Embryonic facial prominence (tissue), 1 donor: ENCODE measurements at regions not wholly inside any gene's neighbourhood (a gene's known extent, or its start where the extent isn't known, plus 50 kb on each side); places are given as distances from the start of the nearest gene placed in this dataset.

Experiments used
- DNase-seq: peaks from one replicate; pipeline ENCODE4 v3.0.0-alpha.2; 2016; ENCODE audit errors: extremely low spot score

- no peak for DNase-seq
These were observed 361.4 kb upstream of the PTBP2 start for GRCh38 chr1:96360036-96360795.

- no peak for DNase-seq
These were observed 360.2 kb upstream of the PTBP2 start for GRCh38 chr1:96361271-96361856.

GRCh38 chr1:96361961-96362360 is 359.6 kb upstream of the PTBP2 start:
- no peak for DNase-seq

DNA sequence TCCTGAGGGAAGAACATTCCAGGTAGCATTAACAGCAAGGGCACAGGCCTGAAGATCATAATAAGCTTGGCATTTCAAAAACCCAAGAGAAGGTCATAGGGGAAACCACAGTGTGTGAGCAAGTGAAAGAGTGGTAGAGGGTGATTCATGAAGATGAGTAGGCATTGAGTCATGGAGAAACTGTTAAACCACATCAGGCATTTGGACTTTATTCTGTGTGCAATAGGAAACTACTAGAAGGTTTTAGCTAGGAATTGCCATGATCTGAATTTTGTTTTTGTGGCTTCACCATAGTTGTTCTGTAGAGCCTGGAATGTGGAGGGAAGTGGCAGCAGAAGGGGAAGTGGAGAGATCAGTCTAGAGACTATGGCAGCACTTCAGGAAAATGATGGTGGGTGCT is 359.0 kb upstream of the PTBP2 start:
- DNase-seq = no peak

DNA sequence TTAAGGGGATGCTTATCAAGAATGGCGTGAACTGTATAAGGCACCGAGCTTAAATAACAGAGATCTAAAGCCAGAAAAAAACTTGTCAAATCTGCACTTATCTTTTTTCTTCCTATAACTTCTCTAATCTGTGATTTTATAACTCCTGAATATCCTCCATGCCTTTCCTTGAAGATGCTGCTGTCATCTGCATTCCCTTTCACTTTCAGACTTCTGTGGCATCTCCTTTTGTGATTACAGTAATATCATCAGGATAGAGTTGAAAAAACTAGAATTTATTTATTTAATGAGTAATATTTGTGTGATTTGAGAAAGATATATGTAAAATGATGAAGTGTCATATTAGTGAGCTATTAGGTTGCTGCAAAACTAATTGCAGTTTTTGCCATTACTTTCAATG is 357.8 kb upstream of the PTBP2 start:
- no peak for DNase-seq

DNA sequence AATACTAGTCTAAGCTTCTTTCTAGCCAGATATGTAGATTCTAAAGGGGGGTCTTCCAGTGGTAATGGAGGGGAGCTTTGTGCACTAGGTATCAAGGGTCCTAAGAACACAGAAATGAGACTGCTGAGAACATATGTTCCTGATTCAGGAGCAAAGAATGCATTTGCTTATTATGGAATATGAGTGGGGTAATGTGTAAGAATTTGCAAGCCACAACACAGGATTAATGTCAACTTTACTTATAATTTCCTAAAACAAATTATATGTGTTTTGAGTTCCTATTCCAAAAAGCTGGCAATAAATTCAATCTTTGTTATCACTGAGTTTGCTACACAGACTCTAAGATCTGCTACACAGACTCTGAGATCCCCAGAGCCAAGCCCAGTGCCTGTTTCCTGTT is 357.0 kb upstream of the PTBP2 start:
- no peak for DNase-seq

DNA sequence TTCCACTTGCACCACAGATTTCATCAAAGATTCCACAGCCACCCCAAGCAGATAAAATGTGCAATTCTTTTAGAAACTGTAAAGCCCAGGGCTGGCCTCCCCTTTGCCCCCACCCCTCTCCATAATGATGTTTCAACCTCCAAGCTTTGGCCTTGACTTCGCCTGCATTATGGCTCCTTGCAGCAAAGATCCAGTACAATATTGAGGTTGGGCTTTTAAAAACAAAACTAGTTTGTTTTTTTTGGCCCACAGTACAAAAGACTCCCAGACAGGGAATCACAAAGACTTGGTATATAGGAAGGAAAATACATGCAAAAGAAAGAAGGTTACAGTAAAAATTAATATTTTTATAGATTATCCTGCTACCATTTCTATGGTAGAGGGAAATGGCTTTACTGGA is 356.5 kb upstream of the PTBP2 start:
- no peak for DNase-seq

DNA sequence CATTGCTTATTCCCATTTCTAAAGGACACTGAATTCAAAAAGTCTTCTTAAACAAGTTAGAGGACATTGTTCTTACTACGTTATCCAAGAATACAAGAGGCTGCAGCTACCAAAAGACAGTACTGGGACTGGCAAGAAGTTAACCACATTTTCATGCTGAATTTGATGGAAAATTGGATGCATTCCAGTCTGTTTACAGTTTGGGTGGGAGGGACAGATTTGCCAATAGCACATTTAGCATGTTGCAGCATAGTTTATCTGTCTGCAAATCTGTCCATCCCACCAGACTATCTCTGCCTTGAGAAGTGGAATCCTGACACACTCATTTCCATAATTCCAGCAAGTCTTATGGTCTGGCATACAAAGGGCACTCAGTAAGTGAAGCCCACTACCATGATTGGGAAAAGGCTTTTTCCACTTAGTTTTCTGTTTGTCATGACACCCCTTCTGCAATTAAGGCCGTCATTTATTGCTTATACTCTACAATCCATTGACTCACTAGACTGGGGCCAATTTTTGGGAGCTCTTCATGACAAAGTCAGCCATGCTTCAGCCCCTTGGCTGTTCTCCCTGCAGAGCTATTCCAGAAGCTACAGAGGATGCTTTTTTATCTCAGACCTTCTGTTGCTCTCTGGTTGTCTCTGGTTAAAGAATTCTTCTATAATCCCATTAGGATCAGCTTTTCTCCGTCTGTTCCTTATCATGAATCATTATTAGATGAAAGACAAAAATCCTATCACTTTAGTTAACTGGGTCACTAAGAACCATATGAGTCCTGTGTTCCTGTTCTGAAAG is 355.8 kb upstream of the PTBP2 start:
- no peak for DNase-seq

DNA sequence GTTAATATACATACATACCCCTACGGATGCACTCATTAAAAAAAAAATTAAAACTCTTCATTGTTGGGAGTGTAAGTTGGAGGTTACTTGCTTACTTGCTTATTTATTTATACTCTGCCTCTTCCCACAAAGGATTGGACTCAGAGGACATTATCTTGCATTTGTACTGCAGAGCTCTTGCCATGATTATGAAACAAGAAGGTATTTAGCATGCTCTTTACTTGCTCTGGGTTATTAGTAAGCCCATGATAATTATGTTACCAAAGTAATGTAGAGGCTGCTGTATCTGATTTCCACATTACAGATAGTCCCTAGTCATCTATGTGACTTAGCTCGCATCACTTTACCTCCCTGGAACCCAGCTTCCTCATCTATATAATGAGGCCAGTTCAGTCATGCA is 355.1 kb upstream of the PTBP2 start:
- DNase-seq = no peak

DNA sequence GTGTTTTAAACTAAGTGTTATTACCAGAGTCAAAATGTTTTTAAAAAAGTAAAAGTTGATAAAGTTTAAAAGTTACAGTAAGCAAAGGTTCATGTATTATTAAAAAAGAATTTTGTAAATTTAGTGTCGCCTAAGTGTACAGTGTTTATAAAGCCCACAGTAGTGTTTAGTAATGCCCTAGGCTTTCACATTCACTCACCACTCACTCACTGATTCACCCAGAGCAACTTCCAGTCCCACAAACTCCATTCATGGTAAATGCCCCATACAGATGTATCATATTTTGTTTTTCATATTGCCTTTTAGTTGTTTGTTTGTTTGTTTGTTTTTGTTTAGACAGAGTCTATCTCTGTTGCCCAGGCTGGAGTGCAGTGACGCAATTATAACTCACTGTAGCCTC is 353.8 kb upstream of the PTBP2 start:
- no peak for DNase-seq

DNA sequence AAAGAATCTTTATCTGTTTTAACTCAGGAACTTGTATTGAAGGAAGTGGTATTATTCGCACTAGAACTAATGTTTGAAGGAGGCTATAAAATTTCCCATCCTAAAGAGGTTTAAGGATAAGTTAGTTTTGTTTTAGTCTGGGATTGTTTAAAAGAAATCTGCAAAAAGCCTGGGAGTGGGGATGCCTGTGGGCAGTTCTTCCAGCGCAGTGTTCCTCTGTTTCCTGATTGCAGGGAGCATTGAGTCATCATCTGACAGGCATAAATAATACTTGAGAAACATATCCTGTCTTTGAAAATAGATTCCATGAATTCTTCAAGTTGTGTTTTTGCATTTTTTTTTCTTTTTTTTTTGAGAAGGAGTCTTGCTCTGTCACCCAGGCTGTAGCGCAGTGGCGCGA is 350.8 kb upstream of the PTBP2 start:
- no peak for DNase-seq

DNA sequence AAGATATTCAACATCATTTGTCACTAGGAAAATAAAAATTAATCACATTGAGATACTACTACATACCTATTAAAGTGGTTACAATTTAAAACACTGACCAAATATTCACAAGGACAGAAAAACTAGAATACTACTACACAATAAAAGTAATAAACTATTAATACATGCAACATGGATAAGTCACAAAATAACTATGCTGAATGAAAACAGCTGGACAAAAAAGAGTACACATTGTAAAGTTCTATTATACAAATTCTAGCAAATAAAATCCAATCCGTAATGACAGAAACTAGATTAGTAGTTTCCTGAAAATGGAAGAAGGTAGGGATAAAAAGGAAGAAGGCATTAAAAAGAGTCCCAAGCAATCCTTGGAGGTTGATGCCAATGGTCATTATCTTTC is 348.7 kb upstream of the PTBP2 start:
- DNase-seq = no peak

GRCh38 chr1:96374076-96374762 is 347.4 kb upstream of the PTBP2 start:
- no peak for DNase-seq

GRCh38 chr1:96376846-96377245 is 344.7 kb upstream of the PTBP2 start:
- no peak for DNase-seq

- no peak for DNase-seq
These were observed 337.0 kb upstream of the PTBP2 start for GRCh38 chr1:96384611-96385010.

- no peak for DNase-seq
These were observed 333.8 kb upstream of the PTBP2 start for GRCh38 chr1:96387785-96388184.

DNA sequence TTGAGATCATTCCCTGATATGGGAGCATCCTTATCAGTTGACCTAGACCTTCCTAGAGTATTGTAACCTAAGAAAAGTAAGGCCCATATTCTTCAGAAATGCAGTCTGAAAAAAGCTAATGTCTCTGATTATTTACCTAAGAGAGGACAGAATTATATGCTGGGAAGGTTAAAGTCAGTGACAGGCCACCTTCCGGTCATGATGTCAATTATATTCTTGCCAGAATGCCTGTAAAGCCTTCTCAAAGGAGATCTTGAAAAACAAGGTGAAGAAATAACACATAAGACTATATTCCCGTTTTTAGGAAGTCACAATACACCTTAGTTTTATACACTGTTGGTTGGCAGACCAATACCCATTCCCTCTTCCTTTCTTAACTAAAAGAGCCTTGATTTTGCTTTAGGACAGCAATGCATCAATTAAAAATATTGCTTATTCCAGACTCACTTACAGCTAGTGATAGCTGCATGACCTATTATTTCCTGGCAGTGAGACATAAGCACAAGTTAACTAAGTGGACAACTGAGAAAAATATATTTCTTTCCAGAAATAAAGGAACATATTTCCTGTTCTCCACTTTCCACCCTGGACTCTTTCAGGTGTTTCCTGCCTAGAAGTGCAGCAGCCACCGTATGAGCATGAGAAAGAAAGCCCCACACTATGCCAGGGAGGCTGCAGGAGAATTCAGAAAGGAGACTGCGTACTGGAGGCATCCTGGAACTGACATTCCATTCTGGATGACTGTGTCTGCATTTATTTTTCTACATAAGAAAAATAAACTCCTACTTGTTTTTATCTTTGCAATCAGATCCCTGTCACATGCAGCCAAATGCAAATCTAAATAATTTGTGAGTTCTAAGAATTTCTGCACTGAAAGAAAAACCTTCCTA is 332.9 kb upstream of the PTBP2 start:
- no peak for DNase-seq

- no peak for DNase-seq
These were observed 321.5 kb upstream of the PTBP2 start for GRCh38 chr1:96400089-96400488.

DNA sequence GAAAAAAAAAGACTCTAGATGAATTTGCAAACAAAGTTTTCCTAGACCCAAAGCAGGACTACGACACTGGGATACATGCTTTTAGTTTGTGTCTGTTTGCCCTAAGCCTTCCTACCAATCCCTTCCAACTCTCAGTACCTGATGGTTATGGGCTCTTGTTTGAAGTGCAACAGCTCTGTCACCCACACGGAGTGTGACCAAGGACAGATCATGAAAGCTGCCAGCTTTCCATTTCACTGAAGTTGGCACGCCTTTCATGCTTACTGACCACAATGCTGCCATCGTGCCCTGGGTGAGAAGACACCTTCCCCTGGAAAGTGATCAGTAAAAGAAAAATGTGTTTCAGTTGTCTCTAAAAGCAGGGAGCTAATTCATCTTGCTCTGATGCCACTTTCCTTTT is 312.5 kb upstream of the PTBP2 start:
- DNase-seq = no peak

DNA sequence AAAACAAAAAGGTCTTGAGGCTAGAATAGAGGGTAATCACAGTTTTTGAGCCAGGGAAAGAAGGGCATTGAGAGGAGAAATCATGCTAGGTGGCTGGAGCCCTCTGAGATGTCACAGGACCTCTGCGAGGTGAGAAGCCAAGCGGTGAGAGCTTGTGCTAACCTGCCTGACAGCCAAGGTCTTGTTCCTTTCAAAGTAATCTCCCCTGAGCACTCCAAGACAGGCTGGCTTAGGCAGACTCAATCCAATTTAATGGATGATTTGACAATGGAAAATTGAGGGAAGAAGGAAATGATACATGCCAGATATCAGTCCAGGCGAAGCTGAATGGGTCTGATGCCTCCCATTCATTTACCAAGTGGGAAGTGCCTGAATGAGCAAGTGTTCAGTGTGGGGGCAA is 311.9 kb upstream of the PTBP2 start:
- DNase-seq = no peak

DNA sequence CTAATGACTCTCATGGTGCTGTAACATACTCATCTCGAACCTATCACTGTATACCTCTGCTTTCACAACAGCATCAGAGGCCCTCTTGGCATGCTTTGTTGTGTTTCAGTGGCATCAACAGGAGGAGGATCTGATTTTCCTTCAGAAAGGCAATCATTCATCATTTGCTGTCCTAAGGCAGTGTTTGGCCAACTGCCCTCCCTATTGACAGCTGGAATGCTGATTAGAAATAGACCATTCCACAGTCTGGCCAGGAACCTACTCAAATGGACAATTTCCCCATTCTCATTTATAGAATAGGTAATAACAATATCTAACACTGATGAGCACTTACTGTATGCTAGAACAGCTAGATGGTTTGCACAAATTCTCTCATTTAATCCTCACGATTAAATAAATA is 310.6 kb upstream of the PTBP2 start:
- DNase-seq = no peak
